NCI-H146 treated with DMSO at 0.1 percent for 48 hours (cell line): ENCODE measurements at regions not wholly inside any gene's neighbourhood (a gene's known extent, or its start where the extent isn't known, plus 50 kb on each side); places are given as distances from the start of the nearest gene placed in this dataset.
"Not testable (repeated sequence)": the region's sequence is repeated elsewhere in the genome, so short reads cannot be mapped to it uniquely, and the experiment has no call there.

Source experiments
- DNase-seq: peaks from one replicate; lab custom pipeline; 2025; ENCODE audit not compliant: unreplicated experiment; lab: John Stamatoyannopoulos, UW

- DNase-seq = no peak
Measured at GRCh38 chr20:12925863-12926793, 82.6 kb upstream of the SPTLC3 start.

GRCh38 chr20:12927489-12927888, 81.3 kb upstream of the SPTLC3 start:
- no peak for DNase-seq

DNA sequence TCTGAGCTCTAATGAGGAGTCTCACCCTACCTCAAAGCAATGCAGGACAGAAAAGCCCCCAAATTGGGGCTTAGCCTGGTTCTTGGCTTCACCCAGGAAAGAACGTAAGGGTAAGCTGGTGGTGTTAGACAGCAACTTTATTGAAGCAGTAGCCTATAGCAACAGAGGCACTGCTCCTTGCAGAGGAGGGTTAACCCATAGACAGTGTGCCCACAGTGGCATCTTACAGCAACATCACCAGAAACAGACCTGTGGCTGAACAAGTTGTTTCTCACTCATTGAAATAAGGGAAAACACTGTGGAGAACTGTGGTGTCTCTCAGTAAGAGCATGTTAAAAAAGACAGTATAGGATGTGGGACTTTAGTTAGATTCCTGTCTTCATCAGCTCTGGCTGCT, 80.4 kb upstream of the SPTLC3 start:
- DNase-seq = no peak

DNA sequence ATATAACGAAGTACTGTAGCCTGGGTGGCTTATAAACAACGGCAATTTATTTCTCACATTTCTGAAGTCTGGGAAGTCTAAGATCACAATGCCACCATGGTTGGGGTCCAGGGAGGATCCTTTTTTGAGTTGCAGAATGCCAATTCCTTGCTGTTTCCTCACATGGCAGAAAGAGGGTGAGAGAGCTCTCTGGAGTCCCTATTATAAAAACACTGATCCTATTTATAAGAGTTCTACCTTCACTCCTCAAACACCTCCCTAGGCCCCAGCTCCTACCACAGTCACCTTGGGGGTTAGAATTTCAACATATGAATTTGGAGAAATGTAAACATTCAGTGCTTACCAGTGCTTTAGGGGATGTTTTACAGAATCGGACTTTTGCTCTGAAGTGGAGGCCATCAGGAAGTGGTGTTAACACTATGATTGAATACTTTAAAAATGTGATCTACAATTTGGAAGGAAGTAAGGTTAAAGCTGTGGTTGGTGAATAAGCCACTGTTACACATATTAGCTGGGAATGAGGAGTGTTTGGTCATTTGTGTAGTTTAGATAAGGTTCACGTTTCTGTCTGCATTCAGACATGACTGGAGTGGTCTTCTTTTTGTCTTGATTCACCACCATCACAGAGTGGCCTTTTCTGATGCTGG, 79.9 kb upstream of the SPTLC3 start:
- no peak for DNase-seq

- DNase-seq = no peak
Measured at GRCh38 chr20:12936020-12936419, 72.8 kb upstream of the SPTLC3 start.

GRCh38 chr20:12936524-12936923, 72.2 kb upstream of the SPTLC3 start:
- DNase-seq = no peak

DNA sequence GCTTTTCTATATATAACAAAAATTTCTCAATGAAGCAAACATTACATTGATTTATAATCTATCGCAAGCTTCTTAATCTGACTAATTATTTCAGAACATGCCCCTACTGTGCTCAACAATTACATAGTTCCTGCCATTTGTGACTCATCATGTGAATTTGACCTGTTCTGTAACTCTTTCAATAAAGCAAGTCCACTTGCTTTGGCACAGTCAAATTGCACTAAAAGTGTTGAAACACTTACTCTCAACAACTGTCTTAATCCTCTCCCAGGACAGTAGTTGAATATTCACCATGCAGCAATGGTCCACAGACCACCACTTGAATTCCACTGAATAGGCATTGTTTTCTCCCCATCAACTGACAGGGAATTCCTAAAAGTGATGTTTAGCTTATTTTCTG, 67.7 kb upstream of the SPTLC3 start:
- no peak for DNase-seq

DNA sequence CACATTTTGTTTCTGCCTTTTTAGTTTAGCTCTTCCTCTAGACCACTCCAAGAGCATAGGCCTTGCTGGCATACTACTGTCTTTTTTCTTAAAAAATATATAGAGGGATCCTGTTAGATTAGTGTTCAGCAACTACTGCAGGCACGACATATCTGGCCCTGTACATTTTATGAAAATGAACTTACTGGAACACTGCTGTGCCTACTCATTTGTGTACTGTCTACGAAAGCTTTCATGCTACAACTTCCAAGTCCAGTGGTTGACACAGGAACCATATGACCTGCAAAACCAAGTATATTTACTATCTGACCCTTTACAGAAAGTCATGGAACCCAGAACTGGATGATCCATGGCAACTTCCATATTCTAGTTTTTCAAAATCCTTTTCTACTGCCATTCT, 66.6 kb upstream of the SPTLC3 start:
- DNase-seq = no peak

DNA sequence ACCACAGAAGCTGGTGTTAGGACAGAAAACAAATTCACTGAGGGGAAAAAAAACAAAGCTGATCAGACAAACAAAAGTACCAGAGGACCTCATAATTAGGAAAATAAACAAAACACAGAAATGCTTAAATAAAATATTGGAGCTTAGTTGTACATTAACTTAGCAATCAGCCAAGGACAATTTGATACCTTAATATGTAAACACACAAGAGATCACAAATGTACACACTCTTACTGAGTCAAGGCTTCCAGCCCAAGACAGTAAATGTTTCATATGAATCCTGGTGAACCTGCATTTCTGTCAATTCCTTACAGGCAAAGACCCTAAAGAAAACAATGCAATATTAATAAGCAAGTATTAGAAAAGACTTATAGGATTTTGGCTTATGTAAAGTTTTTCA, 62.0 kb upstream of the SPTLC3 start:
- no peak for DNase-seq

- no peak for DNase-seq
Measured at GRCh38 chr20:12947691-12948090, 61.1 kb upstream of the SPTLC3 start.

GRCh38 chr20:12949429-12949980, 59.3 kb upstream of the SPTLC3 start:
- DNase-seq = no peak

DNA sequence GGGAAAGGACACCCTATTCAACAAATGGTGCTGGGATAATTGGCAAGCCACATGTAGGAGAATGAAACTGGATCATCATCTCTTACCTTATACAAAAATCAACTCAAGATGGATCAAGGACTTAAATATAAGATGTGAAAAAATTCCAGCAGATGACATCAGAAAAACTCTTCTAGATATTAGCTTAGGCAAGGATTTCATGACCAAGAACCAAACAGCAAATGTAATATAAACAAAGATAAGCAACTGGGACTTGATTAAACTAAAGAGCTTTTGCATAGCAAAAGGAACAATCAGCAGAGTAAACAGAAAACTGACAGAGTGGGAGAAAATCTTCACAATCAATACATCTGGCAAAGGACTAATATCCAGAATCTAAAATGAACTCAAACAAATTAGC, 54.5 kb upstream of the SPTLC3 start:
- not testable (repeated sequence) for DNase-seq

- no peak for DNase-seq
Measured at GRCh38 chr20:12955611-12956010, 53.2 kb upstream of the SPTLC3 start.

DNA sequence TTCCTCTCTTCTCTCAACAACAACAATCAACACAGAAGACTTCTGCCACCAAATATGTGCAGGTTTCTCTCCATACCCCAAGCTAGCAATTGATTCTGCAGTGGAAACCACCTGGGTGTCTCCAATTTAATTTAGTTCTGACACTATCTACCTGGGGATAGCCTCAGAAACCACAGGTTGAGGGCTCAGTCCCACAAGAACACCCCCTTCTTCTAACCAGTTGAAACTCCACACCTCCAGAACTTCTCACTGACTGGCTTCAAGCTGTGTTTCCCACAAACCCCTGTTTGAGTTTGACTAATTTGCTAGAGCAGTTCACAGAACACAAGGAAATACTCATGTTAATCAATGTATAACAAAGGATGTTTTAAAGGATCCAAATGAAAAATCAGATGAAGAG, 52.5 kb upstream of the SPTLC3 start:
- no peak for DNase-seq

DNA sequence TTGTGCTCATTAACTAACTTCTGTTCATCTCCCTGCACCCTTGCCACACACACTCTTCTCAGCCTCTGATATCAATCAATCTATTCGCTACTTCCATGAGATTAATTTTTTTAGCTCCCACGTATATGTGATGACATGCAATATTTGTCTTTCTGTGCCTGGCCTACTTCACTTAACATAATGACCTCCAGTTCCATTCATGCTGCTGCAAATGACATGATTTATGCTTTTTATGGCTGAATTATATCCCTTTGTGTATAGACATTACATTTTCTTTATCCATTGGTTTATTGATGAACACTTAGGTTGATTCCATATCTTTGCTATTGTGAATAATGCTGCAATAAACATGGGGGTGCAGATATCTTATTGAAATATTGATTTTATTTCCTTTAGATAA, 50.8 kb upstream of the SPTLC3 start:
- no peak for DNase-seq
